Caco-2 (cell line): ENCODE measurements at regions not wholly inside any gene's neighbourhood (a gene's known extent, or its start where the extent isn't known, plus 50 kb on each side); places are given as distances from the start of the nearest gene placed in this dataset.

Experiments
- BruUV-seq: library from RNA; stranded (reverse); fragments of 400-500 nt; replicated peaks from 2 replicates; lab custom pipeline; 2021; lab: Mats Ljungman, UMichigan
- CTCF ChIA-PET: fragments of 300-600 bp; sonication (Branson Sonifier 250); formaldehyde crosslinking; loops from one replicate; lab custom pipeline; 2022; ENCODE audit warnings: antibody characterized with exemption; lab: Charles Lee
- POLR2A ChIA-PET: fragments of 300-600 bp; sonication (Branson Sonifier 250); formaldehyde crosslinking; loops from one replicate; lab custom pipeline; 2022; ENCODE audit warnings: antibody characterized with exemption; lab: Charles Lee
- DNase-seq, 2 experiments: peaks; one replicate each; pipeline versions ENCODE4 v3.0.0 to v3.0.0-alpha.2; 2020 to 2022
- H3K27me3 ChIP-seq: replicated peaks from 2 replicates; pipeline ENCODE4 v1.6.0; 2011; ENCODE audit warnings: low read length; ENCODE audit not compliant: control insufficient read depth, insufficient read depth
- H3K36me3 ChIP-seq: 2 replicates; pipeline ENCODE4 v1.5.1; 2011; ENCODE audit warnings: low read length; ENCODE audit not compliant: control insufficient read depth, insufficient read depth
- H3K4me1 ChIP-seq: fragments of 250-450 bp; sonication (Bioruptor Pico); 2 replicates; pipeline ENCODE4 v1.5.1; 2020; ENCODE audit warnings: mild to moderate bottlenecking
- H3K4me3 ChIP-seq: 2 replicates; pipeline ENCODE4 v1.5.1; 2011; ENCODE audit warnings: low read depth, mild to moderate bottlenecking, control low read depth, low read length
- H3K9me3 ChIP-seq: fragments of 250-450 bp; sonication (Bioruptor Pico); 2 replicates; pipeline ENCODE4 v1.5.1; 2020; ENCODE audit warnings: mild to moderate bottlenecking, moderate library complexity
- H3K27ac Mint-ChIP-seq: one replicate; pipeline ENCODE4 v1.8.0; 2022; ENCODE audit warnings: mixed read lengths; ENCODE audit not compliant: unreplicated experiment
- H3K27me3 Mint-ChIP-seq: one replicate; pipeline ENCODE4 v1.8.0; 2022; ENCODE audit warnings: mixed read lengths; ENCODE audit not compliant: insufficient read depth, unreplicated experiment
- H3K36me3 Mint-ChIP-seq: one replicate; pipeline ENCODE4 v1.8.0; 2022; ENCODE audit warnings: mild to moderate bottlenecking, mixed read lengths; ENCODE audit not compliant: insufficient read depth, unreplicated experiment
- H3K4me1 Mint-ChIP-seq: one replicate; pipeline ENCODE4 v1.8.0; 2022; ENCODE audit warnings: low read depth, mixed read lengths; ENCODE audit not compliant: unreplicated experiment
- H3K4me3 Mint-ChIP-seq: one replicate; pipeline ENCODE4 v1.8.0; 2022; ENCODE audit warnings: mild to moderate bottlenecking, moderate library complexity, mixed read lengths; ENCODE audit not compliant: unreplicated experiment
- H3K9me3 Mint-ChIP-seq: one replicate; pipeline ENCODE4 v1.8.0; 2022; ENCODE audit warnings: mixed read lengths; ENCODE audit not compliant: unreplicated experiment
- intact Hi-C: fragments of 100-400 bp; cut with micrococcal nuclease; formaldehyde crosslinking; loops from one replicate; pipeline ENCODE4 v1.10.0; 2022; ENCODE audit not compliant: unreplicated experiment
- TF ChIP-seq, protein P1 (sequence below), 2 experiments: fragments of 200-600 bp in 1 of 2; IDR thresholded peaks; 1 replicate in 1 of 2; 2 replicates in 1 of 2; pipeline versions ENCODE4 v1.5.1 to v1.8.0; 2011 to 2022; ENCODE audit warnings: antibody characterized with exemption in 1 of 2, control low read depth in 1 of 2, inconsistent platforms in 1 of 2, low read depth in 1 of 2, low read length in 1 of 2, mild to moderate bottlenecking in 1 of 2, moderate library complexity in 1 of 2; ENCODE audit not compliant: insufficient read depth in 1 of 2, severe bottlenecking in 1 of 2, unreplicated experiment in 1 of 2

DNA sequence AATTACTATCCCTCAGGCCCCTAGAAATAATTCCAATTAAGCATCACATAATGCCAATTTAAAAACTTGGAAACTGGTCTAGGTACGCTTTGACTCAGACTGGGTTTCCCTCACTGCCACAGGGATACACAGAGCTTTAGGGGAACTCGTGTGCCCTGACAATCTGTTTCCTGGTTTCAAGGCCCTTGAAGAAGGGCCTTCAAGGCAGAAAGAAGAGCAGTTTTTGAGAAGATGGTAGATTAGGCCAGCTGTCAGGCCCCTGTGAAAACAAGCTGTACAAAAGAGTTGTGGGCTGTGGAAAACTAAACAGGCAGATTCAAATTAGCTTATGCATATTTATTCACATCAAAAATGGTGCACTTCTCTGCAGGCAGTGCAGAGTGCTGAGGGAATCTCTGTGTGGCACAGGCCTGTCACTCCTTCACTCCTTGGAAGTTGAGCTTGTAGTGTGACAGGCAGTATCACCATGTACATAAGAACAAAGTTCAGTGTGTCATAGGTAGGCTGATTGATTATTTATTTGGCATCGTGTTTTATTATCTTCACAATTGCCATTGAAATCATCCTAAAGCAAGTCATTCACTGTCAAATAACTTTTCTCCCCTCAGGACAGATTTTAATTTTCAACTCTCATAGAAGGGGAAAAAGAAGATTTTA is 614.4 kb upstream of the GYPC start:
- intact Hi-C loops: no loop called here
- Histone ChIP-seq H3K4me1 (0 out of 2 replicates have a peak, but pooled peaks cover 6% of the 10 kb centered on the region), H3K4me3 (no peak overlapping the region), H3K36me3 (no peaks in the 10 kb centered on the region), H3K9me3 (no peaks in the 10 kb centered on the region), H3K27me3 (no peaks in the 10 kb centered on the region)
- Mint-ChIP-seq H3K36me3 (no peaks in the 10 kb centered on the region), H3K4me3 (no peak overlapping the region), H3K4me1 (no peaks in the 10 kb centered on the region), H3K9me3 (no peaks in the 10 kb centered on the region), H3K27me3 (no peaks in the 10 kb centered on the region), H3K27ac (no peak overlapping the region)
- TF ChIP-seq, protein P1, sequence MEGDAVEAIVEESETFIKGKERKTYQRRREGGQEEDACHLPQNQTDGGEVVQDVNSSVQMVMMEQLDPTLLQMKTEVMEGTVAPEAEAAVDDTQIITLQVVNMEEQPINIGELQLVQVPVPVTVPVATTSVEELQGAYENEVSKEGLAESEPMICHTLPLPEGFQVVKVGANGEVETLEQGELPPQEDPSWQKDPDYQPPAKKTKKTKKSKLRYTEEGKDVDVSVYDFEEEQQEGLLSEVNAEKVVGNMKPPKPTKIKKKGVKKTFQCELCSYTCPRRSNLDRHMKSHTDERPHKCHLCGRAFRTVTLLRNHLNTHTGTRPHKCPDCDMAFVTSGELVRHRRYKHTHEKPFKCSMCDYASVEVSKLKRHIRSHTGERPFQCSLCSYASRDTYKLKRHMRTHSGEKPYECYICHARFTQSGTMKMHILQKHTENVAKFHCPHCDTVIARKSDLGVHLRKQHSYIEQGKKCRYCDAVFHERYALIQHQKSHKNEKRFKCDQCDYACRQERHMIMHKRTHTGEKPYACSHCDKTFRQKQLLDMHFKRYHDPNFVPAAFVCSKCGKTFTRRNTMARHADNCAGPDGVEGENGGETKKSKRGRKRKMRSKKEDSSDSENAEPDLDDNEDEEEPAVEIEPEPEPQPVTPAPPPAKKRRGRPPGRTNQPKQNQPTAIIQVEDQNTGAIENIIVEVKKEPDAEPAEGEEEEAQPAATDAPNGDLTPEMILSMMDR (IDR thresholded peaks at IDR 0.05; ENCODE audit: insufficient read depth in 1 of 2, low read depth in 1 of 2, low read length in 1 of 2, severe bottlenecking in 1 of 2, unreplicated experiment in 1 of 2): no peak
- POLR2A ChIA-PET: no interaction called here
- BruUV-seq: no TSS peak
- DNase-seq: no peak
- CTCF ChIA-PET: no interaction called here

DNA sequence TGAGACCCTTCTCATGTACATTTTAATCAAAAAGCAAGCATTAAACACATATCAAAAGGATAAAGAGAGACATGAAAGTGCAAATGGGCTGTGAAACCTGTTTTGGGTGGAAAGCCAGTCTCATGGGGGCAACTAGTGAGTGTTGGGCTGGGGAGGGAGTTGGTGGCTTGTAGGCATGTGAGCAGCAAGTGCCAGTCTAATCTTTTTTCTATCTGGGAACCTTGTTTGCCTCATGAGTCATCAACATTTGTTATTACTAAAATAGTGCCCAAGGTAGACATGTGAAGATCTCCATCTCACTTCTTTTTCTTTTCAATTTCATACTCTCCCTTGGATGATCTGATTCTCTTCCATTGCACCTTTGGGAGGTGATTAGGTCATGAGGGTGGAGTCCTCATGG is 613.9 kb upstream of the GYPC start:
- no peaks in the 10 kb centered on the region for H3K36me3 ChIP-seq
- ChIA-PET CTCF (no interaction called here), POLR2A (no interaction called here)
- no TSS peak for BruUV-seq
- no peaks in the 10 kb centered on the region for H3K36me3 Mint-ChIP-seq
- TF ChIP-seq, protein P1 (IDR thresholded peaks at IDR 0.05; ENCODE audit: insufficient read depth in 1 of 2, low read depth in 1 of 2, low read length in 1 of 2, severe bottlenecking in 1 of 2, unreplicated experiment in 1 of 2): no peak
- peaks cover 3% of the 10 kb centered on the region for H3K9me3 Mint-ChIP-seq
- DNase-seq: no peak
- intact Hi-C loops: no loop called here
- H3K27ac Mint-ChIP-seq: no peak overlapping the region
- H3K4me3 Mint-ChIP-seq: no peak overlapping the region
- H3K4me1 ChIP-seq: 0 out of 2 replicates have a peak, but pooled peaks cover 6% of the 10 kb centered on the region
- no peak overlapping the region for H3K4me3 ChIP-seq
- H3K9me3 ChIP-seq: no peaks in the 10 kb centered on the region
- no peaks in the 10 kb centered on the region for H3K4me1 Mint-ChIP-seq
- no peaks in the 10 kb centered on the region for H3K27me3 ChIP-seq
- no peaks in the 10 kb centered on the region for H3K27me3 Mint-ChIP-seq

DNA sequence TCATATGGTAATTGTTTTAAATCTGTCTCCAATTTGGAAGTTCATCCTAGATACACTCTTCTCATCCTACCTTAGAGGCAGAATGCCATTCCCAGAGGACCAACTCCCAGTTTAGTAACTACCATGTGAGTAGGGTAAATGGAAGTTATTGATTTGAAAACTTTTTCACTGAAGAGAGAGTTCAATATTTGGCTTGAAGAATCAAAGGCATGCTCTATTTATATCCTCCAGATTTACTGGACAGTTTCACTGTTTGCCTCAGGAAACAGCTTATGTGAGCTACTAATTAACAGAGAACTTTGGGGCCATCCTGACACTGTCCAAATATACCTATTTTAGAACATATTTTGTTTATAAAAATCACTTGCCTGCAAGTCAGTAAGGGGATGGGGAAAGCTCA is 607.2 kb upstream of the GYPC start:
- H3K9me3 ChIP-seq: peaks cover 34% of the 10 kb centered on the region
- no TSS peak for BruUV-seq
- TF ChIP-seq, protein P1 (IDR thresholded peaks at IDR 0.05; ENCODE audit: insufficient read depth in 1 of 2, low read depth in 1 of 2, low read length in 1 of 2, severe bottlenecking in 1 of 2, unreplicated experiment in 1 of 2): no peak
- no peak overlapping the region for H3K4me3 ChIP-seq
- no peaks in the 10 kb centered on the region; the same call in 1 of the 2 replicates for H3K36me3 ChIP-seq
- Mint-ChIP-seq H3K4me1 (peaks cover 14% of the 10 kb centered on the region), H3K27me3 (no peaks in the 10 kb centered on the region), H3K4me3 (no peak overlapping the region), H3K27ac (peak overlapping the region; percentile 67), H3K36me3 (peaks cover 22% of the 10 kb centered on the region), H3K9me3 (peaks cover 38% of the 10 kb centered on the region)
- POLR2A ChIA-PET: no interaction called here
- H3K4me1 ChIP-seq: peaks cover 37% of the 10 kb centered on the region
- CTCF ChIA-PET: no interaction called here
- no peak for DNase-seq
- no peaks in the 10 kb centered on the region for H3K27me3 ChIP-seq
- intact Hi-C loops: no loop called here
